Fibroblast of lung (primary cell): ENCODE measurements at regions not wholly inside any gene's neighbourhood (a gene's known extent, or its start where the extent isn't known, plus 50 kb on each side); places are given as distances from the start of the nearest gene placed in this dataset.

Experiments used
- CTCF ChIP-seq, 2 donors: IDR thresholded peaks in 1 of 2; conservative IDR thresholded peaks in 1 of 2; 1 replicate in 1 of 2; 2 replicates in 1 of 2; pipeline ENCODE4 v1.5.1; 2011 to 2012; ENCODE audit warnings: low read length in 2 of 2, control low read depth in 1 of 2, inconsistent platforms in 1 of 2, low read depth in 1 of 2, mild to moderate bottlenecking in 1 of 2
- EZH2 ChIP-seq: IDR thresholded peaks from 2 replicates; pipeline ENCODE4 v1.5.1; 2012; ENCODE audit warnings: low read length, control low read depth, mild to moderate bottlenecking; ENCODE audit errors: missing control alignments

GRCh38 chr6:80603679-80604078 is 497.2 kb downstream of the BCKDHB start:
- TF ChIP-seq CTCF (conservative IDR thresholded peaks at IDR 0.05 in 1 of 2, IDR thresholded peaks at IDR 0.05 in 1 of 2; ENCODE audit: low read depth in 1 of 2, low read length in 2 of 2) (no peak), EZH2 (no peak)
